GM23338 (cell line): ENCODE measurements at regions not wholly inside any gene's neighbourhood (a gene's known extent, or its start where the extent isn't known, plus 50 kb on each side); places are given as distances from the start of the nearest gene placed in this dataset.

Source experiments
- ATAC-seq: fragments of 200-7000 bp; cut with Tn5 transposase; 3 replicates; pipeline ENCODE4 v1.9.1; 2020
- DNase-seq: peaks from one replicate; pipeline ENCODE4 v3.0.0-alpha.2; 2015; ENCODE audit warnings: low spot score
- H2AFZ ChIP-seq: fragments of 200-600 bp; sonication (generic); 2 replicates; pipeline ENCODE4 v1.8.0; 2016; ENCODE audit warnings: antibody characterized with exemption, mild to moderate bottlenecking, moderate library complexity
- H3F3A ChIP-seq: fragments of 200-600 bp; sonication (generic); replicated peaks from 2 replicates; pipeline ENCODE4 v1.8.0; 2017; ENCODE audit warnings: antibody characterized with exemption, mixed run types, low read depth
- H3K27ac ChIP-seq: fragments of 200-600 bp; sonication (generic); 2 replicates; pipeline ENCODE4 v1.6.1; 2016; ENCODE audit warnings: low read depth
- H3K27me3 ChIP-seq: fragments of 200-600 bp; sonication (generic); 2 replicates; pipeline ENCODE4 v1.8.0; 2016; ENCODE audit warnings: mild to moderate bottlenecking, mixed run types, moderate library complexity; ENCODE audit not compliant: insufficient read depth
- H3K36me3 ChIP-seq: fragments of 200-600 bp; sonication (generic); 2 replicates; pipeline ENCODE4 v1.8.0; 2016; ENCODE audit warnings: mild to moderate bottlenecking; ENCODE audit not compliant: insufficient read depth
- H3K4me1 ChIP-seq: fragments of 200-600 bp; sonication (generic); 2 replicates; pipeline ENCODE4 v1.8.0; 2016; ENCODE audit warnings: mild to moderate bottlenecking, moderate library complexity; ENCODE audit not compliant: insufficient read depth
- H3K4me2 ChIP-seq: fragments of 200-600 bp; sonication (generic); 2 replicates; pipeline ENCODE4 v1.7.1; 2017; ENCODE audit warnings: mixed run types
- H3K4me3 ChIP-seq: fragments of 200-600 bp; sonication (generic); 2 replicates; pipeline ENCODE4 v1.6.1; 2016; ENCODE audit warnings: mixed run types
- H3K79me2 ChIP-seq: fragments of 200-600 bp; sonication (generic); replicated peaks from 2 replicates; pipeline ENCODE4 v1.8.0; 2017; ENCODE audit warnings: mild to moderate bottlenecking; ENCODE audit not compliant: insufficient read depth
- H3K9me2 ChIP-seq: fragments of 200-600 bp; sonication (generic); 2 replicates; pipeline ENCODE4 v1.8.0; 2017; ENCODE audit not compliant: insufficient read depth
- H4K20me1 ChIP-seq: fragments of 200-600 bp; sonication (generic); replicated peaks from 2 replicates; pipeline ENCODE4 v1.8.0; 2017; ENCODE audit warnings: mild to moderate bottlenecking; ENCODE audit not compliant: insufficient read depth
- H3K27ac Mint-ChIP-seq: 2 replicates; pipeline ENCODE4 v1.8.0; 2020; ENCODE audit warnings: inconsistent platforms, mild to moderate bottlenecking, moderate library complexity, mixed read lengths
- H3K27me3 Mint-ChIP-seq: 3 replicates; pipeline ENCODE4 v1.8.0; 2022; ENCODE audit warnings: low read depth, mild to moderate bottlenecking, moderate library complexity, mixed read lengths, inconsistent platforms; ENCODE audit not compliant: insufficient read depth, poor library complexity
- H3K36me3 Mint-ChIP-seq: 3 replicates; pipeline ENCODE4 v1.8.0; 2021; ENCODE audit warnings: low read depth, mild to moderate bottlenecking, inconsistent platforms, moderate library complexity, mixed read lengths
- H3K4me1 Mint-ChIP-seq: 3 replicates; pipeline ENCODE4 v1.8.0; 2020; ENCODE audit warnings: mild to moderate bottlenecking, inconsistent platforms, mixed read lengths
- H3K4me3 Mint-ChIP-seq: 3 replicates; pipeline ENCODE4 v1.8.0; 2021; ENCODE audit warnings: moderate library complexity, mild to moderate bottlenecking, inconsistent platforms, mixed read lengths
- H3K9me3 Mint-ChIP-seq: 3 replicates; pipeline ENCODE4 v1.8.0; 2020; ENCODE audit warnings: moderate library complexity, mild to moderate bottlenecking, inconsistent platforms, mixed read lengths
- CREB1 ChIP-seq: fragments of 250-450 bp; sonication (Bioruptor Pico); IDR thresholded peaks from 2 replicates; pipeline ENCODE4 v1.5.0; 2020; ENCODE audit warnings: low read depth, mild to moderate bottlenecking, moderate library complexity
- EZH2 ChIP-seq: fragments of 200-600 bp; sonication (generic); IDR thresholded peaks from one replicate; pipeline ENCODE4 v1.8.0; 2017; ENCODE audit warnings: antibody characterized with exemption, mild to moderate bottlenecking, low read depth; ENCODE audit not compliant: unreplicated experiment
- EZH2phosphoT487 ChIP-seq: fragments of 200-600 bp; sonication (generic); IDR thresholded peaks from one replicate; pipeline ENCODE4 v1.8.1; 2018; ENCODE audit warnings: antibody characterized with exemption; ENCODE audit not compliant: unreplicated experiment
- NANOG ChIP-seq: IDR thresholded peaks from 2 replicates; pipeline ENCODE4 v1.6.1; 2016; ENCODE audit warnings: antibody characterized with exemption, borderline replicate concordance
- POLR2AphosphoS5 ChIP-seq: IDR thresholded peaks from 2 replicates; pipeline ENCODE4 v1.6.1; 2016; ENCODE audit warnings: antibody characterized with exemption, low read depth
- STAT1 ChIP-seq: IDR thresholded peaks from one replicate; pipeline ENCODE4 v1.6.1; 2016; ENCODE audit warnings: antibody characterized with exemption; ENCODE audit not compliant: unreplicated experiment
- ZNF114 ChIP-seq: fragments of 250-450 bp; sonication (Bioruptor Pico); IDR thresholded peaks from 2 replicates; pipeline ENCODE4 v1.5.0; 2020; ENCODE audit warnings: mild to moderate bottlenecking, moderate library complexity
- ZNF331 ChIP-seq: fragments of 250-450 bp; sonication (Bioruptor Pico); IDR thresholded peaks from 2 replicates; pipeline ENCODE4 v1.5.0; 2020; ENCODE audit warnings: low read depth, mild to moderate bottlenecking, moderate library complexity
- TF ChIP-seq, protein P1 (sequence below): IDR thresholded peaks from 2 replicates; pipeline ENCODE4 v1.6.1; 2016; ENCODE audit warnings: antibody characterized with exemption
- TF ChIP-seq, protein P2 (sequence below): fragments of 250-450 bp; sonication (Bioruptor Pico); IDR thresholded peaks from 2 replicates; pipeline ENCODE4 v1.5.0; 2020; ENCODE audit warnings: mild to moderate bottlenecking, moderate library complexity

DNA sequence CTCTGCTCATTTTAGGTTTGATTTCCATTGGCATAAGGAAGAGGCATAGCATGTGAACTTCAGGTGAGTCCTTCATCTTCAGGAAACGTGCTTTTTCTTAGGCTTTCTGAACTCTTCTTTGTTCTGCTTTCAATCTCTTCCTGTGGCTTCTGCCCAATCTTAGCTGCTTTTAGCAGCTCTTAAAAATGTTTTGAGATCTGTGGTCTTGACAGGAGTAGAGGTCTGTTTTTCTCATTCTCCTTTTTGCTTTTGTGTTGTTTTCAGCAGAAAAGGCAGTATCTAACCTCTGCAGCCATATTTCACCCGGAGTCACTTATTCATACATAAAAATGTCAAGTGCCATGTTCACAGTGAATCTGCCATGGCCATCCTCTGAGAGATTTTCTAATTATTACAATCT is 120.3 kb downstream of the LIG4 start (continued):
- TF ChIP-seq, protein P1, sequence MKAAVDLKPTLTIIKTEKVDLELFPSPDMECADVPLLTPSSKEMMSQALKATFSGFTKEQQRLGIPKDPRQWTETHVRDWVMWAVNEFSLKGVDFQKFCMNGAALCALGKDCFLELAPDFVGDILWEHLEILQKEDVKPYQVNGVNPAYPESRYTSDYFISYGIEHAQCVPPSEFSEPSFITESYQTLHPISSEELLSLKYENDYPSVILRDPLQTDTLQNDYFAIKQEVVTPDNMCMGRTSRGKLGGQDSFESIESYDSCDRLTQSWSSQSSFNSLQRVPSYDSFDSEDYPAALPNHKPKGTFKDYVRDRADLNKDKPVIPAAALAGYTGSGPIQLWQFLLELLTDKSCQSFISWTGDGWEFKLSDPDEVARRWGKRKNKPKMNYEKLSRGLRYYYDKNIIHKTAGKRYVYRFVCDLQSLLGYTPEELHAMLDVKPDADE, result no peak
- TF ChIP-seq NANOG (no peak), ZNF331 (no peak)
- TF ChIP-seq, protein P2, sequence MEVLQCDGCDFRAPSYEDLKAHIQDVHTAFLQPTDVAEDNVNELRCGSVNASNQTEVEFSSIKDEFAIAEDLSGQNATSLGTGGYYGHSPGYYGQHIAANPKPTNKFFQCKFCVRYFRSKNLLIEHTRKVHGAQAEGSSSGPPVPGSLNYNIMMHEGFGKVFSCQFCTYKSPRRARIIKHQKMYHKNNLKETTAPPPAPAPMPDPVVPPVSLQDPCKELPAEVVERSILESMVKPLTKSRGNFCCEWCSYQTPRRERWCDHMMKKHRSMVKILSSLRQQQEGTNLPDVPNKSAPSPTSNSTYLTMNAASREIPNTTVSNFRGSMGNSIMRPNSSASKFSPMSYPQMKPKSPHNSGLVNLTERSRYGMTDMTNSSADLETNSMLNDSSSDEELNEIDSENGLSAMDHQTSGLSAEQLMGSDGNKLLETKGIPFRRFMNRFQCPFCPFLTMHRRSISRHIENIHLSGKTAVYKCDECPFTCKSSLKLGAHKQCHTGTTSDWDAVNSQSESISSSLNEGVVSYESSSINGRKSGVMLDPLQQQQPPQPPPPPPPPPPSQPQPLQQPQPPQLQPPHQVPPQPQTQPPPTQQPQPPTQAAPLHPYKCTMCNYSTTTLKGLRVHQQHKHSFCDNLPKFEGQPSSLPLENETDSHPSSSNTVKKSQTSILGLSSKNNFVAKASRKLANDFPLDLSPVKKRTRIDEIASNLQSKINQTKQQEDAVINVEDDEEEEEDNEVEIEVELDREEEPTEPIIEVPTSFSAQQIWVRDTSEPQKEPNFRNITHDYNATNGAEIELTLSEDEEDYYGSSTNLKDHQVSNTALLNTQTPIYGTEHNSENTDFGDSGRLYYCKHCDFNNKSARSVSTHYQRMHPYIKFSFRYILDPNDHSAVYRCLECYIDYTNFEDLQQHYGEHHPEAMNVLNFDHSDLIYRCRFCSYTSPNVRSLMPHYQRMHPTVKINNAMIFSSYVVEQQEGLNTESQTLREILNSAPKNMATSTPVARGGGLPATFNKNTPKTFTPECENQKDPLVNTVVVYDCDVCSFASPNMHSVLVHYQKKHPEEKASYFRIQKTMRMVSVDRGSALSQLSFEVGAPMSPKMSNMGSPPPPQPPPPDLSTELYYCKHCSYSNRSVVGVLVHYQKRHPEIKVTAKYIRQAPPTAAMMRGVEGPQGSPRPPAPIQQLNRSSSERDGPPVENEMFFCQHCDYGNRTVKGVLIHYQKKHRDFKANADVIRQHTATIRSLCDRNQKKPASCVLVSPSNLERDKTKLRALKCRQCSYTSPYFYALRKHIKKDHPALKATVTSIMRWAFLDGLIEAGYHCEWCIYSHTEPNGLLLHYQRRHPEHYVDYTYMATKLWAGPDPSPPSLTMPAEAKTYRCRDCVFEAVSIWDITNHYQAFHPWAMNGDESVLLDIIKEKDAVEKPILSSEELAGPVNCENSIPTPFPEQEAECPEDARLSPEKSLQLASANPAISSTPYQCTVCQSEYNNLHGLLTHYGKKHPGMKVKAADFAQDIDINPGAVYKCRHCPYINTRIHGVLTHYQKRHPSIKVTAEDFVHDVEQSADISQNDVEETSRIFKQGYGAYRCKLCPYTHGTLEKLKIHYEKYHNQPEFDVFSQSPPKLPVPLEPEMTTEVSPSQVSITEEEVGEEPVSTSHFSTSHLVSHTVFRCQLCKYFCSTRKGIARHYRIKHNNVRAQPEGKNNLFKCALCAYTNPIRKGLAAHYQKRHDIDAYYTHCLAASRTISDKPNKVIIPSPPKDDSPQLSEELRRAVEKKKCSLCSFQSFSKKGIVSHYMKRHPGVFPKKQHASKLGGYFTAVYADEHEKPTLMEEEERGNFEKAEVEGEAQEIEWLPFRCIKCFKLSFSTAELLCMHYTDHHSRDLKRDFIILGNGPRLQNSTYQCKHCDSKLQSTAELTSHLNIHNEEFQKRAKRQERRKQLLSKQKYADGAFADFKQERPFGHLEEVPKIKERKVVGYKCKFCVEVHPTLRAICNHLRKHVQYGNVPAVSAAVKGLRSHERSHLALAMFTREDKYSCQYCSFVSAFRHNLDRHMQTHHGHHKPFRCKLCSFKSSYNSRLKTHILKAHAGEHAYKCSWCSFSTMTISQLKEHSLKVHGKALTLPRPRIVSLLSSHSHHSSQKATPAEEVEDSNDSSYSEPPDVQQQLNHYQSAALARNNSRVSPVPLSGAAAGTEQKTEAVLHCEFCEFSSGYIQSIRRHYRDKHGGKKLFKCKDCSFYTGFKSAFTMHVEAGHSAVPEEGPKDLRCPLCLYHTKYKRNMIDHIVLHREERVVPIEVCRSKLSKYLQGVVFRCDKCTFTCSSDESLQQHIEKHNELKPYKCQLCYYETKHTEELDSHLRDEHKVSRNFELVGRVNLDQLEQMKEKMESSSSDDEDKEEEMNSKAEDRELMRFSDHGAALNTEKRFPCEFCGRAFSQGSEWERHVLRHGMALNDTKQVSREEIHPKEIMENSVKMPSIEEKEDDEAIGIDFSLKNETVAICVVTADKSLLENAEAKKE (CRISPR knock-in tag), result no peak

GRCh38 chr13:108093616-108094015 is 121.7 kb downstream of the LIG4 start:
- no peak overlapping the region for H3K4me3 Mint-ChIP-seq
- DNase-seq (no peak), ATAC-seq (no peak)
- H3K27ac ChIP-seq, result no peak overlapping the region
- H3K4me2 ChIP-seq, result no peak overlapping the region
- H3K9me2 ChIP-seq, result no peaks in the 10 kb centered on the region; the same call in 1 of the 2 replicates
- no peaks in the 10 kb centered on the region for H3K79me2 ChIP-seq
- H3K27me3 ChIP-seq, result no peaks in the 10 kb centered on the region
- H3K4me3 ChIP-seq, result no peak overlapping the region
- no peaks in the 10 kb centered on the region for H3K27me3 Mint-ChIP-seq
- H3K27ac Mint-ChIP-seq, result no peak overlapping the region
- no peaks in the 10 kb centered on the region for H3K36me3 ChIP-seq
- no peaks in the 10 kb centered on the region for H3K9me3 Mint-ChIP-seq
- H3K36me3 Mint-ChIP-seq, result no peaks in the 10 kb centered on the region
- H2AFZ ChIP-seq, result no peak overlapping the region
- H3K4me1 Mint-ChIP-seq, result peaks cover 2% of the 10 kb centered on the region; the same call in 2 of the 3 replicates
- H3K4me1 ChIP-seq, result no peaks in the 10 kb centered on the region
- no peaks in the 10 kb centered on the region for H3F3A ChIP-seq
- no peaks in the 10 kb centered on the region for H4K20me1 ChIP-seq
- TF ChIP-seq, protein P2 (CRISPR knock-in tag), result no peak
- TF ChIP-seq EZH2phosphoT487 (no peak), NANOG (no peak), ZNF331 (no peak), CREB1 (no peak), POLR2AphosphoS5 (no peak), EZH2 (no peak), STAT1 (no peak), ZNF114 (no peak)
